Uterus (tissue), 2 donors: ENCODE measurements at regions not wholly inside any gene's neighbourhood (a gene's known extent, or its start where the extent isn't known, plus 50 kb on each side); places are given as distances from the start of the nearest gene placed in this dataset.

Experiments
- POLR2A ChIP-seq, 2 donors: fragments of 450-650 bp; IDR thresholded peaks; one replicate each; pipeline ENCODE4 v1.6.1; 2016; ENCODE audit warnings: antibody characterized with exemption in 2 of 2, mild to moderate bottlenecking in 1 of 2, moderate library complexity in 1 of 2
- TF ChIP-seq, protein P1 (sequence below), 4 experiments: fragments of 200-600 bp in 2 of 4; fragments of 450-650 bp in 2 of 4; sonication (generic) in 2 of 4; IDR thresholded peaks; one replicate each; pipeline ENCODE4 v1.5.1; 2016 to 2019; ENCODE audit warnings: antibody characterized with exemption in 4 of 4, mild to moderate bottlenecking in 2 of 4, moderate library complexity in 1 of 4

DNA sequence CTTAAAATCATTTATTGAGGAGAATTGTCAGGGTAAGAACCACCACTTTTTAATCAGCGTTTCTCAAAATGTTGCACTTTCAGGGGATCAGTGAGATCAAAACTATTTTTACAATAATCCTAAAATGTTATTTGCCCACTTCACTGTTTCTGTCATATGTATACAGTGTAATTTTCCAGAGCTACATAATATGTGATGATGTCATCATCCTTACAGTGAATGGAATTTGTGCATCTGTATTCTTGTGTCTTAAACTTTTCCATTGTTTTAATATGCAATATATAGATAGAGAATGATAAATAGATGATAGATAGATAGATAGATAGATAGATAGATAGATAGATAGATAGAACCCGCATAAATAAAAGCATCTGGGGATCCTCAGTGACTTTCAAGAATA is 518.0 kb downstream of the ADCYAP1 start:
- TF ChIP-seq POLR2A (IDR thresholded peaks at IDR 0.05) = no peak
- TF ChIP-seq, protein P1, sequence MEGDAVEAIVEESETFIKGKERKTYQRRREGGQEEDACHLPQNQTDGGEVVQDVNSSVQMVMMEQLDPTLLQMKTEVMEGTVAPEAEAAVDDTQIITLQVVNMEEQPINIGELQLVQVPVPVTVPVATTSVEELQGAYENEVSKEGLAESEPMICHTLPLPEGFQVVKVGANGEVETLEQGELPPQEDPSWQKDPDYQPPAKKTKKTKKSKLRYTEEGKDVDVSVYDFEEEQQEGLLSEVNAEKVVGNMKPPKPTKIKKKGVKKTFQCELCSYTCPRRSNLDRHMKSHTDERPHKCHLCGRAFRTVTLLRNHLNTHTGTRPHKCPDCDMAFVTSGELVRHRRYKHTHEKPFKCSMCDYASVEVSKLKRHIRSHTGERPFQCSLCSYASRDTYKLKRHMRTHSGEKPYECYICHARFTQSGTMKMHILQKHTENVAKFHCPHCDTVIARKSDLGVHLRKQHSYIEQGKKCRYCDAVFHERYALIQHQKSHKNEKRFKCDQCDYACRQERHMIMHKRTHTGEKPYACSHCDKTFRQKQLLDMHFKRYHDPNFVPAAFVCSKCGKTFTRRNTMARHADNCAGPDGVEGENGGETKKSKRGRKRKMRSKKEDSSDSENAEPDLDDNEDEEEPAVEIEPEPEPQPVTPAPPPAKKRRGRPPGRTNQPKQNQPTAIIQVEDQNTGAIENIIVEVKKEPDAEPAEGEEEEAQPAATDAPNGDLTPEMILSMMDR (IDR thresholded peaks at IDR 0.05) = no peak
